C4-2B (cell line): ENCODE measurements at regions not wholly inside any gene's neighbourhood (a gene's known extent, or its start where the extent isn't known, plus 50 kb on each side); places are given as distances from the start of the nearest gene placed in this dataset.

ENCODE experiments used
- CTCF ChIP-seq: fragments of 450-650 bp; conservative IDR thresholded peaks from 2 replicates; pipeline ENCODE4 v1.5.1; 2017; ENCODE audit warnings: mild to moderate bottlenecking
- ZFX ChIP-seq: fragments of 450-650 bp; IDR thresholded peaks from 2 replicates; pipeline ENCODE4 v1.6.1; 2017

GRCh38 chr12:116465856-116466255 is 93.3 kb upstream of the MAP1LC3B2 start:
- no peak for TF ChIP-seq CTCF
- TF ChIP-seq ZFX, result no peak
